SU-DHL-6 (cell line): ENCODE measurements at regions not wholly inside any gene's neighbourhood (a gene's known extent, or its start where the extent isn't known, plus 50 kb on each side); places are given as distances from the start of the nearest gene placed in this dataset.

Experiments
- H2AFZ ChIP-seq: fragments of 200-600 bp; sonication (generic); 2 replicates; pipeline ENCODE4 v1.6.1; 2014; ENCODE audit warnings: low read depth, mild to moderate bottlenecking, moderate library complexity, mixed read lengths, antibody characterized with exemption, low read length; ENCODE audit not compliant: severe bottlenecking
- H3F3A ChIP-seq: fragments of 200-600 bp; shearing (Covaris generic); 2 replicates; pipeline ENCODE4 v1.6.0; 2016; ENCODE audit warnings: antibody characterized with exemption, mild to moderate bottlenecking; ENCODE audit not compliant: insufficient read depth
- H3K27ac ChIP-seq: fragments of 200-600 bp; sonication (generic); 2 replicates; pipeline ENCODE4 v1.5.1; 2016; ENCODE audit warnings: low read depth, mild to moderate bottlenecking, low read length, moderate library complexity, mixed read lengths
- H3K27me3 ChIP-seq: fragments of 200-600 bp; sonication (generic), shearing (Covaris generic); 2 replicates; pipeline ENCODE4 v1.6.0; 2014; ENCODE audit warnings: mild to moderate bottlenecking, low read length
- H3K36me3 ChIP-seq: fragments of 200-600 bp; sonication (generic); 2 replicates; pipeline ENCODE4 v1.6.1; 2014; ENCODE audit warnings: mild to moderate bottlenecking, low read length, mixed read lengths
- H3K4me2 ChIP-seq: fragments of 300-600, 200-600 bp; shearing (Covaris generic), sonication (generic); 2 replicates; pipeline ENCODE4 v1.6.0; 2014; ENCODE audit warnings: low read length, low read depth, mild to moderate bottlenecking; ENCODE audit not compliant: poor library complexity, severe bottlenecking
- H3K4me3 ChIP-seq: fragments of 200-600 bp; sonication (generic); 2 replicates; pipeline ENCODE4 v1.5.1; 2014; ENCODE audit warnings: antibody characterized with exemption, low read length, mild to moderate bottlenecking, mixed read lengths; ENCODE audit not compliant: insufficient read depth, poor library complexity, severe bottlenecking
- H3K79me2 ChIP-seq: fragments of 200-600 bp; sonication (generic); 2 replicates; pipeline ENCODE4 v1.6.1; 2014; ENCODE audit warnings: mild to moderate bottlenecking, low read length, moderate library complexity; ENCODE audit not compliant: insufficient read depth
- H3K9ac ChIP-seq: fragments of 200-600 bp; sonication (generic); 2 replicates; pipeline ENCODE4 v1.7.0; 2014; ENCODE audit warnings: mild to moderate bottlenecking, low read length
- H3K9me2 ChIP-seq: fragments of 200-600 bp; sonication (generic); replicated peaks from 2 replicates; pipeline ENCODE4 v1.6.1; 2014; ENCODE audit warnings: low read length; ENCODE audit not compliant: insufficient read depth
- H3K9me3 ChIP-seq: fragments of 200-600 bp; sonication (generic); 2 replicates; pipeline ENCODE4 v1.6.1; 2014; ENCODE audit warnings: low read length, mixed read lengths; ENCODE audit not compliant: insufficient read depth
- H4K20me1 ChIP-seq: fragments of 200-600 bp; sonication (generic); 2 replicates; pipeline ENCODE4 v1.6.1; 2014; ENCODE audit warnings: low read depth, mild to moderate bottlenecking, antibody characterized with exemption, low read length, moderate library complexity, mixed read lengths
- EZH2phosphoT487 ChIP-seq: fragments of 200-600 bp; sonication (generic), shearing (Covaris generic); conservative IDR thresholded peaks from 2 replicates; pipeline ENCODE4 v1.6.1; 2018; ENCODE audit warnings: mild to moderate bottlenecking, antibody characterized with exemption, low read length, moderate library complexity, mixed read lengths
- TF ChIP-seq, protein P1 (sequence below): fragments of 200-600 bp; sonication (generic); IDR thresholded peaks from one replicate; pipeline ENCODE4 v1.5.1; 2017; ENCODE audit warnings: antibody characterized with exemption, mild to moderate bottlenecking, low read length, moderate library complexity; ENCODE audit not compliant: insufficient read depth, poor library complexity, severe bottlenecking

- Histone ChIP-seq H3K27me3 (no peaks in the 10 kb centered on the region), H3F3A (no peaks in the 10 kb centered on the region), H3K4me3 (no peak overlapping the region), H3K27ac (no peak overlapping the region), H3K4me2 (no peak overlapping the region), H3K9ac (no peak overlapping the region), H3K79me2 (no peaks in the 10 kb centered on the region), H2AFZ (peak overlapping the region; percentile 55), H3K9me3 (no peaks in the 10 kb centered on the region), H3K36me3 (no peaks in the 10 kb centered on the region), H3K9me2 (no peaks in the 10 kb centered on the region), H4K20me1 (no peaks in the 10 kb centered on the region)
- TF ChIP-seq, protein P1, sequence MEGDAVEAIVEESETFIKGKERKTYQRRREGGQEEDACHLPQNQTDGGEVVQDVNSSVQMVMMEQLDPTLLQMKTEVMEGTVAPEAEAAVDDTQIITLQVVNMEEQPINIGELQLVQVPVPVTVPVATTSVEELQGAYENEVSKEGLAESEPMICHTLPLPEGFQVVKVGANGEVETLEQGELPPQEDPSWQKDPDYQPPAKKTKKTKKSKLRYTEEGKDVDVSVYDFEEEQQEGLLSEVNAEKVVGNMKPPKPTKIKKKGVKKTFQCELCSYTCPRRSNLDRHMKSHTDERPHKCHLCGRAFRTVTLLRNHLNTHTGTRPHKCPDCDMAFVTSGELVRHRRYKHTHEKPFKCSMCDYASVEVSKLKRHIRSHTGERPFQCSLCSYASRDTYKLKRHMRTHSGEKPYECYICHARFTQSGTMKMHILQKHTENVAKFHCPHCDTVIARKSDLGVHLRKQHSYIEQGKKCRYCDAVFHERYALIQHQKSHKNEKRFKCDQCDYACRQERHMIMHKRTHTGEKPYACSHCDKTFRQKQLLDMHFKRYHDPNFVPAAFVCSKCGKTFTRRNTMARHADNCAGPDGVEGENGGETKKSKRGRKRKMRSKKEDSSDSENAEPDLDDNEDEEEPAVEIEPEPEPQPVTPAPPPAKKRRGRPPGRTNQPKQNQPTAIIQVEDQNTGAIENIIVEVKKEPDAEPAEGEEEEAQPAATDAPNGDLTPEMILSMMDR = no peak
- no peak for TF ChIP-seq EZH2phosphoT487
These were observed 61.0 kb downstream of the GTPBP8 start for GRCh38 chr3:113051787-113052186.

- H3K9me2 ChIP-seq = no peaks in the 10 kb centered on the region
- H3K4me3 ChIP-seq = no peak overlapping the region
- no peaks in the 10 kb centered on the region for H3K36me3 ChIP-seq
- TF ChIP-seq, protein P1 = no peak
- no peak for TF ChIP-seq EZH2phosphoT487
- no peaks in the 10 kb centered on the region for H4K20me1 ChIP-seq
- no peaks in the 10 kb centered on the region for H3K9me3 ChIP-seq
- no peak overlapping the region for H2AFZ ChIP-seq
- no peak overlapping the region for H3K4me2 ChIP-seq
- no peak overlapping the region for H3K9ac ChIP-seq
- no peak overlapping the region for H3K27ac ChIP-seq
- H3F3A ChIP-seq = no peaks in the 10 kb centered on the region
- no peaks in the 10 kb centered on the region for H3K27me3 ChIP-seq
- H3K79me2 ChIP-seq = no peaks in the 10 kb centered on the region
These were observed 62.4 kb downstream of the GTPBP8 start for GRCh38 chr3:113053169-113053568.

DNA sequence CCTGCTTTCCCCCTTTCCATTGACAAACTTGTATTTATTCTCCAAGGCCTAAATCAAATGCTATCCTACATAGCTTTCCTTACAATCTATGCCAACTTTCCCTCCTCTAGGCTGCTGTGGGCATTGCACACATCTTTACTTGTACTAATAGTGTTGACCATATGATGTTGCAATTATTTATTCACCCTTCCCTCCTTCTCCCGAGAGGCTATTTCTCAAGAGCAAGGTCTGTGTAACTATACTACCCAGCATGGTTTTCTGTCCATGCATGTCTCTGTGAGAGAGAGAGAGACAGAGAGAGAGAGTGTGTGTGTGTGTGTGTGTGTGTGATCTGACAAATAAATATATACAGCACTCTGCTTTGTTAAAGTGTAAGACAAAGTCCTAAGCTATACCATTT is 63.8 kb downstream of the GTPBP8 start:
- no peak for TF ChIP-seq EZH2phosphoT487
- TF ChIP-seq, protein P1 = no peak
- Histone ChIP-seq H3K4me2 (no peak overlapping the region), H3K9me2 (no peaks in the 10 kb centered on the region), H3K27ac (no peak overlapping the region), H3K4me3 (no peak overlapping the region), H3K9ac (no peak overlapping the region), H2AFZ (no peak overlapping the region), H4K20me1 (no peaks in the 10 kb centered on the region), H3K36me3 (no peaks in the 10 kb centered on the region), H3K9me3 (no peaks in the 10 kb centered on the region), H3F3A (no peaks in the 10 kb centered on the region), H3K79me2 (no peaks in the 10 kb centered on the region), H3K27me3 (no peaks in the 10 kb centered on the region)
